HUES64 (cell line): ENCODE measurements at regions not wholly inside any gene's neighbourhood (a gene's known extent, or its start where the extent isn't known, plus 50 kb on each side); places are given as distances from the start of the nearest gene placed in this dataset.

Experiments
- H3K27ac ChIP-seq: 2 replicates; pipeline ENCODE4 v1.7.0; 2013; ENCODE audit warnings: low read depth, low read length, inconsistent platforms
- H3K27me3 ChIP-seq: 2 replicates; pipeline ENCODE4 v1.6.1; 2013; ENCODE audit warnings: mild to moderate bottlenecking, low read length; ENCODE audit not compliant: insufficient read depth
- H3K36me3 ChIP-seq: 2 replicates; pipeline ENCODE4 v1.6.1; 2013; ENCODE audit warnings: mild to moderate bottlenecking, low read length; ENCODE audit not compliant: insufficient read depth
- H3K4me1 ChIP-seq: 2 replicates; pipeline ENCODE4 v1.6.1; 2013; ENCODE audit warnings: mild to moderate bottlenecking, low read length, moderate library complexity; ENCODE audit not compliant: insufficient read depth
- H3K4me3 ChIP-seq: 2 replicates; pipeline ENCODE4 v1.5.1; 2013; ENCODE audit warnings: mild to moderate bottlenecking, low read length, moderate library complexity
- H3K9ac ChIP-seq: 2 replicates; pipeline ENCODE4 v1.6.1; 2013; ENCODE audit warnings: mild to moderate bottlenecking, low read depth, low read length
- H3K9me3 ChIP-seq: 2 replicates; pipeline ENCODE4 v1.6.1; 2013; ENCODE audit warnings: low read depth, low read length; ENCODE audit not compliant: insufficient read depth
- WGBS: fragments of 150-250, 120-280 bp; methylation state at CpG from one replicate; pipeline ENCODE4 v1.1.7; 2013; ENCODE audit warnings: missing lambda C conversion rate; 5-methylcytosine and 5-hydroxymethylcytosine counted together

DNA sequence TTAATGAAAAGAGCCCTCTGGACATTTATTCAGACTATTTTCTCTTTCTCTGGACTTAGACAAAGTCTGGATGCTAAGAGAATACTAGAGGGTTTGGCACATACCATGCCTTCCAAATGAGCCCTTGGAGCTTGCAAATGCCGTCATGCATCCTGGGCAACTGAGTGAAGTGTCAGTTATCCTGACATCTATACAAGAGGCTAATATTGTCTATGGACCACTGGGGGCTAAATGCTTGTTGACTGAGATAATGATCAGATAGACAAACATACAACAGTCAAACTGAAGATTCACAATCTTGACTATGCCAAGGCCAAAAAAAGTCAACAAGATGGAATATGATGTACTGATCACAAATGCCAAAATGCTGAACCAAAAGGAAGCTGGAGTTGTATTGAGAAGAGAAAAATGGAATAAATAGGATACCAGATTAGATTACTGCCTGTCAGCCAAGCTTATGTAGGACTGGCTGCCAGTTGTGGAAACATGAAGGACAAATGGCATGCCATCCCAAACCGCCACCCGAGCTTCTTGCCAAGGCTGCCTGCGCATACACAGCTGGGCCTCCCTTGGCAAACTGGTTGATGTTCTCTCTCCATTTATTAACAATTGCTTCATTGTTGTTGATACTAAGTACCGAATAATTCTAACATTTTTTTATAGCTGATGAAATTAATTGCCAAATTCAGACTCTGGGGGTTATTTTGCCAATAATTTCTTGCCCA, 240.1 kb upstream of the GRAMD2B start:
- Histone ChIP-seq H3K4me3 (no peak overlapping the region), H3K36me3 (no peaks in the 10 kb centered on the region), H3K9me3 (peaks cover 8% of the 10 kb centered on the region; the same call in 1 of the 2 replicates), H3K27me3 (no peaks in the 10 kb centered on the region), H3K9ac (no peak overlapping the region), H3K4me1 (no peaks in the 10 kb centered on the region), H3K27ac (no peak overlapping the region)
- 85% methylated on average over 5 of the region's 5 CpGs for WGBS

DNA sequence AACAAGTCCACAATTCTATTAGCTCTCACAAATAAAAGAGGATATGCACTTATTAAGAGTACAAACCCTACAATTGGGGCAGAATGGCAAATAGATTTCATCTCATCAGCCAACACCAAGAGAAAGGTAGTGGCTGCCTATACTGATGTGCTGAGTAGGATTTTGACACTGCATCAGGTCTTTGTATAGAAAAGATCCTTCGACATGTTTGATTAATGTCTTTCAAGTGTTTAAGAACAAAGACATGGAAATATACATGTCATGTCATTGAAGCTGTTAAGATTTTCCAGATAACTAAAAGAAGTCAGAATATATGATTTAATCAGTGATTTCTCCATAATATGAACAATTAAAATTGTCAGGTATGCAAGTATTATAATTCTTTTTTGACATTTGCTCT, 238.7 kb upstream of the GRAMD2B start:
- WGBS = 94% methylated on average over 1 of the region's 1 CpG
- peaks cover 8% of the 10 kb centered on the region; the same call in 1 of the 2 replicates for H3K9me3 ChIP-seq

DNA sequence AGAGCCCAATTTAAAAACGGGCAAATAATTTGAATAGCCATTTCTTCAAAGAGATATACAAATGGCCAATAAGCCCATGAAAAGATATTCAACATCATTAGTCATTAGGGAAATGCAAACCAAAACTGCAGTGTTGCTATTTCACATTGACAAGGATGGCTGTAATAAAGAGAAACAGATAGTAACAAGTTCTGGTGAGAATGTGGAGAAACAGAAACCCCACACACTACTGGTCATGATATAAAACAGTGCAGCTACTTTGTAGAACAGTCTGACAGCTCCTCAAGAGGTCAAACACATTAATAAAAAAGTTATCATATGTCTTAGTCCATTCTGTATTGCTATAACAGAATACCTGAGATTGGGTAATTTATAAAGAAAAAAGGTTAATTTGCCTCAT, 237.0 kb upstream of the GRAMD2B start:
- WGBS = 92% methylated on average over 1 of the region's 1 CpG
- Histone ChIP-seq H3K27ac (no peak overlapping the region), H3K9me3 (peaks cover 7% of the 10 kb centered on the region; the same call in 1 of the 2 replicates), H3K9ac (no peak overlapping the region), H3K4me3 (no peak overlapping the region), H3K27me3 (no peaks in the 10 kb centered on the region), H3K4me1 (peaks cover 24% of the 10 kb centered on the region), H3K36me3 (no peaks in the 10 kb centered on the region)

More for the DNA sequence above, 238.7 kb upstream of the GRAMD2B start:
- Histone ChIP-seq H3K4me3 (no peak overlapping the region), H3K9ac (no peak overlapping the region), H3K27ac (no peak overlapping the region), H3K27me3 (no peaks in the 10 kb centered on the region), H3K36me3 (no peaks in the 10 kb centered on the region), H3K4me1 (peaks cover 11% of the 10 kb centered on the region)

DNA sequence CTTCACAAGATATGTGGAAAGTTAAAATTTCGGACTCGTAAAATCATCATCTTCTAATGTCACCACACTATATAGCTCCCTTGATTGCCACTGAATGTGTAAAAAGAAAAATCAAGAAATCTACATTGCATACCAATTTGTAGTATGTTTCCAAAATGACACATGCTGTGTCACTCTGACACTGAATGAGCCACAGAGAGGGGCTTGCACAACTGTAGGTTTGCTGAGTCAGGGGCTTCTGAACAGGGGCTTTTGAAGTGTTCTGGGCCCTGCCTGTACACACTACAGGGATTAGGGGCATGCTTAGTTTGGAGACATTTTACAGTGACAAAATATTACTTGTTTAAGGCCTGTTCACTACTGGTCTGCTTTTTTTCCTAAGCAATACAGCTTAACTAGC, 234.4 kb upstream of the GRAMD2B start:
- Histone ChIP-seq H3K27me3 (0 out of 2 replicates have a peak, but pooled peaks cover 3% of the 10 kb centered on the region), H3K9ac (no peak overlapping the region), H3K4me1 (peaks cover 24% of the 10 kb centered on the region), H3K9me3 (peaks cover 4% of the 10 kb centered on the region; the same call in 1 of the 2 replicates), H3K36me3 (no peaks in the 10 kb centered on the region), H3K4me3 (no peak overlapping the region), H3K27ac (no peak overlapping the region)
- 95% methylated on average over 2 of the region's 2 CpGs for WGBS

DNA sequence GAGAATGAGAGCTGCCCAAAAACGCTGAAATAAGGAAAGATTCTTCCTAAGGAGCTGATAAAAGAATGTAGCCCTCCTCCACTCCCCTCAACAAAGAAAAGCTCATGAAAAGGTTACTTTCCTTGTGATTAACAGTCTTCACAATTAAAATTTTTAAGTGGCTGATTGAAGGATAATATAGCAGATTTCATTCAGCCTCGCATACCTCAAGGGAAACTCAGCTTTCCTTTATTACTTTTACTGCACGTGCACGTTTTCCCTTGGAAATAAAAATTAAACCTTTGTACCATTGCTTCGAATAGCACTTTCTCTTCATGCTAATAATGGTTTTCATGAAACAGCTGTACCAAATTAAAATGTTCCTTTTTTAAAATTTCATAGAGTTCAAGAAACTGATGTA, 234.0 kb upstream of the GRAMD2B start:
- Histone ChIP-seq H3K9ac (no peak overlapping the region), H3K36me3 (no peaks in the 10 kb centered on the region), H3K27me3 (0 out of 2 replicates have a peak, but pooled peaks cover 3% of the 10 kb centered on the region), H3K9me3 (peaks cover 4% of the 10 kb centered on the region; the same call in 1 of the 2 replicates), H3K27ac (no peak overlapping the region), H3K4me3 (no peak overlapping the region), H3K4me1 (peaks cover 24% of the 10 kb centered on the region)
- WGBS = 83% methylated on average over 5 of the region's 5 CpGs

DNA sequence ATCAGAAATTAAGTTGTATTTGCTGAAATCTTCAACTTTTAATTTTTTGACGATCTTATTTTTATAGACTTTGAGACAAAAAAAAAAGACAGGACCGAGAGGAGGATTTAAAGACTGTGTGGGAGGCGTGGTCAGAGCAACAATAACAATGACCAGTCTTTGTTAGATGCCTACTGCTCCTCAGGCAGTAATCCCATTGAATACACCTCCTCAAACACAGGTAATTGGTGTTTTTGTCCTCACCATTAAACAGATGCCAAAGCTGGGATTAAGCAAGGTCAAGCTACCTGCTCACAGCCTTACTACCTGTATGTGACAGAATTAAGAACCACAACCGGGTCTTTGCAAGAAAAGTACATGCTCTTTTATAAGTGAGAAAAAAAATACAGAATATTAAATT, 233.3 kb upstream of the GRAMD2B start:
- no peak overlapping the region for H3K4me3 ChIP-seq
- 0 out of 2 replicates have a peak, but pooled peaks cover 3% of the 10 kb centered on the region for H3K27me3 ChIP-seq
- H3K9me3 ChIP-seq = peaks cover 4% of the 10 kb centered on the region; the same call in 1 of the 2 replicates
- H3K9ac ChIP-seq = no peak overlapping the region
- H3K27ac ChIP-seq = no peak overlapping the region
- H3K36me3 ChIP-seq = no peaks in the 10 kb centered on the region
- WGBS = 28% methylated on average over 3 of the region's 4 CpGs
- peaks cover 24% of the 10 kb centered on the region for H3K4me1 ChIP-seq

DNA sequence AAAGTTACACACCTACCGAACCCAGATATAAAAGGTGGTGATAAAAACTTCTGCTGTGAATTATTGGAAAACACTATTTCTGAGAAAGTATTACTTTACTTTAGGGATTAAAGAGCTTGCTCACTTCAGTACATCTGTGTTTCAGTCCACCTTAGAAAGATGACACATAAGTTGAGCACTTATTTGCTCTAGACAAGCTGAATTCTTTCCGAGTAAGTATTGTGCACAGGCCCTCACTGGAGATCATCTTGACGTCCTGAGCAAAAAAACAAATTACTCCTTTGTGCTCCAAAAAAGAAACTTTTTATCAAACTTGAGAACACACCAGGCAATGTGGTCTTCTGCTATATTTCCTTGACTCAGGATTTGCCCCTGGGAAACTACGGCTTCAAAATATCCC, 231.0 kb upstream of the GRAMD2B start:
- Histone ChIP-seq H3K9me3 (no peaks in the 10 kb centered on the region), H3K4me3 (no peak overlapping the region), H3K36me3 (no peaks in the 10 kb centered on the region), H3K27me3 (0 out of 2 replicates have a peak, but pooled peaks cover 3% of the 10 kb centered on the region), H3K4me1 (peaks cover 24% of the 10 kb centered on the region), H3K9ac (no peak overlapping the region), H3K27ac (no peak overlapping the region)
- WGBS = 94% methylated on average over 3 of the region's 4 CpGs

DNA sequence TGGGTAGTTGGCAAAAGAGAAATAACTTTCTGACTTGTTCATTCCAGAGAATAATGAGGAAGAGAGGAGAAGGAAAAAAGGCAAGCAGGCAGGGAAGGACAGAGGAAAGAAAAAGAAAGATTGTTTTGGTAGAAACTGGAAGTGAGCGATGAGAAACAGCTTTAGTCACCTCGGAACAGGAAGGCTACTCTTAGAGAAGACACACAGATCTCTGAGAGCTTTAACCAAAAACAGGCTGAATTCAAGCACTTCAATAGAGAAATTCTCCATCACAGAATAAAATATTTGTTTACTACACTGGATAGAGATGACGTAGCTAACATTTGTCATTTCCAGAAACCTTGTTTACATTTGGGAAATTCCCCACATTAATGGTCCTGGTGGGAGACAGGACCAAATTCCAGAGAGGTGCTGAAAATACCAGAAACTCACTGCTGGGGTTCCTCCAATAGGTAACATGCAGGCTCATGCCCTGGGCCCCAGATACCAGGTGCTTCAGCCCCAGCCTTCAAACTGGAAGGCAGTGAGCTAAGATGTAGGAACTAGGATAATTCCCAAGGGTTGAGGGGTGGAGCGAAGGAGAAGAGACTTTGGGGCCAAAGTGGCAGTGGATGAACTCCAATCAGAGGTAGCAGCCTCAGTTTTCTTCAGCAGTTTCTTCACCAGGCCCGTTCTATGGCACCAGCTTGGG, 227.7 kb upstream of the GRAMD2B start:
- Histone ChIP-seq H3K4me1 (peaks cover 15% of the 10 kb centered on the region), H3K27me3 (0 out of 2 replicates have a peak, but pooled peaks cover 3% of the 10 kb centered on the region), H3K27ac (no peak overlapping the region), H3K4me3 (no peak overlapping the region), H3K9me3 (no peaks in the 10 kb centered on the region), H3K36me3 (no peaks in the 10 kb centered on the region), H3K9ac (no peak overlapping the region)
- 80% methylated on average over 5 of the region's 5 CpGs for WGBS

DNA sequence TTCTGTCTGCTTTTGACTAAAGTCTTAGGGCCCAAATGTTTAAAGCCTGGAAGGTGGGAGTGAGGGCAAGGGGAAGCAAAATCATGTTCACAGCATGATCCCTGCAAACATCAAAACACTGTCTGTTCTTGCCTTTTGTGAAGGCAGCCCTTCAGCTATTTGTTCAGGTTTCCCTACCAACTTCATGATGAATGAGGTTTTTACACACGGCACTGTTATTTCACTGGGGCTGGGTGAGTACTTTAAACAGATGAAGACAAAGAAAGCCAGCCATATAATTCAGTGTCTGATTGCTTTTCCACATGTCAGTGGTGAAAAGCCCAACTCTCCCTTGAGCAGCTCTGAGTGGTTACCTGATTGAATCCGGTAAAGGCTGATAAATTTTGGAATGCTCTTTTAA, 224.7 kb upstream of the GRAMD2B start:
- no peaks in the 10 kb centered on the region for H3K36me3 ChIP-seq
- H3K27me3 ChIP-seq = no peaks in the 10 kb centered on the region
- H3K4me1 ChIP-seq = peaks cover 17% of the 10 kb centered on the region; the same call in 1 of the 2 replicates
- H3K27ac ChIP-seq = no peak overlapping the region
- H3K9me3 ChIP-seq = no peaks in the 10 kb centered on the region
- WGBS = 57% methylated on average over 2 of the region's 2 CpGs
- H3K4me3 ChIP-seq = no peak overlapping the region
- H3K9ac ChIP-seq = no peak overlapping the region

DNA sequence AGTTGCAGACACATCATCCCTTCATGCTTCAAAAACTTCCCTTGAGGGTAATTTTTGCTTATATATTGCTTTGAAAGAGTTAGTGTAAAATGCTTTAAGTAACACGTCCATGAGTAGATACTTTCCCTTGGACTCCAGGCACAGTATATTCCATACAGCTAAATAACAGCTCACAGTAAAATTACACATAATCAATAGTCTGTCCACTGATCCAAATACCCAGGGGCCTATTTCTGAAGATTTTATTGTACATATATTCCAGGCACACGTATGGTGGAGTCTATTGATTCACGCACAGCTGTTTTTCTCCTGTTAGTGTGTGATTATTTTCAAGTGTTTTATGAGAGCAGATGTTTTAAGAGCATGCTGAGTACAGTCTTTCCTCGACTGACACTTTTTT, 223.7 kb upstream of the GRAMD2B start:
- H3K27me3 ChIP-seq = no peaks in the 10 kb centered on the region
- 92% methylated on average over 4 of the region's 4 CpGs for WGBS
- no peak overlapping the region for H3K9ac ChIP-seq
- H3K4me3 ChIP-seq = no peak overlapping the region
- H3K36me3 ChIP-seq = no peaks in the 10 kb centered on the region
- H3K9me3 ChIP-seq = no peaks in the 10 kb centered on the region
- no peak overlapping the region for H3K27ac ChIP-seq
- H3K4me1 ChIP-seq = peaks cover 17% of the 10 kb centered on the region; the same call in 1 of the 2 replicates

DNA sequence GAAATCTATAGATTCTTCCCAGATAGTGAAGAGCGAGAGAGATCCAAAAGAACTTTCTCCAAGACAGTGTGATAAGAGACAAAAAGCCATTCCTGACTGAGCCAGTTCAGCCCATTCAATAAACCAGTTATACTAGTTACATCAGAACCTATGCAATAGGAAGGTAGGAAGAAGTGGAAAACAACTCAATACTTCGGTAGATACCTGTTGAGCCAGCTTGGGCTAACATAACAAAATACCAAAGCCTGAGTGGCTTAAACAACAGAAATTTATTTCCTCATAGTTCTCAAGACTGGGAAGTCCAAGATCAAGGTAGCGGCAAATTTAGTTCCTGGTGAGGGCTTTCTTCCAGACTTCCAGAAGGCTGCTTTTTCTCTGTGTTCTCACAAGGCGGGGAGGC, 214.5 kb upstream of the GRAMD2B start:
- no peak overlapping the region for H3K27ac ChIP-seq
- no peaks in the 10 kb centered on the region for H3K36me3 ChIP-seq
- H3K9ac ChIP-seq = no peak overlapping the region
- H3K4me3 ChIP-seq = no peak overlapping the region
- H3K27me3 ChIP-seq = no peaks in the 10 kb centered on the region
- H3K4me1 ChIP-seq = no peaks in the 10 kb centered on the region; the same call in 1 of the 2 replicates
- WGBS = 91% methylated on average over 4 of the region's 4 CpGs
- H3K9me3 ChIP-seq = no peaks in the 10 kb centered on the region
